DMS53 (cell line): ENCODE measurements at regions not wholly inside any gene's neighbourhood (a gene's known extent, or its start where the extent isn't known, plus 50 kb on each side); places are given as distances from the start of the nearest gene placed in this dataset.
"Not testable (repeated sequence)": the region's sequence is repeated elsewhere in the genome, so short reads cannot be mapped to it uniquely, and the experiment has no call there.

Source experiments
- DNase-seq: peaks from one replicate; lab custom pipeline; 2025; lab: John Stamatoyannopoulos, UW

DNA sequence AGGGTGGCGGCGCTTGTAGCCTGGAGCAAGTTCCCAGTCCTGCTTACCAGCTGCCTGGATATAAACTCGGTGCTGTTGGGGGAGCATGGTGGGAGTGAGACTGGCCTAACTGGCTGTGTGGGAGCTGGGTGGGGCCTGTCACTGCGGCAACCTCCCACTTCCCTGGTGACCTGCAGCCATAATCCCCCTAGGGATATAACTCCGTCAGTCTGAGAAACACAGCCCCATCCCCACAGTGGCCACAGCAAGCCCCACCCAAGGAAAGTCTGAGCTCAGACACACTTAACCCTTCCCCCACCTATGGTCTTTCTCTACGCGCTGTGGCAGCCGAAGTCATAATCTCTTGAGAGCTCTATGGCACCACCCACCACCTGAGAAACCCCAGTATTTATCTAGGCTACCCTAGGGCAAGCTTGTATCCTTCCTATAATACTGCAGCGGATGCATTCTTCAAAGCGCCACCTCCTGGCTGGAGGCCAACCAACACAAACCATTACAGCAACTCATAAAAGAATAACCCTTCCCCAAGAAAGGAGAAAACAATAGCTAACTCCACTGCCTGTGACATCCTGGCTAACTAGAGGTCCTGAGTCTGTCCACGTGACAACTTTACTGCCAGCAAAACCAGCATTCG is 57.4 kb downstream of the ZNF648 start:
- peak; percentile 11 for DNase-seq

DNA sequence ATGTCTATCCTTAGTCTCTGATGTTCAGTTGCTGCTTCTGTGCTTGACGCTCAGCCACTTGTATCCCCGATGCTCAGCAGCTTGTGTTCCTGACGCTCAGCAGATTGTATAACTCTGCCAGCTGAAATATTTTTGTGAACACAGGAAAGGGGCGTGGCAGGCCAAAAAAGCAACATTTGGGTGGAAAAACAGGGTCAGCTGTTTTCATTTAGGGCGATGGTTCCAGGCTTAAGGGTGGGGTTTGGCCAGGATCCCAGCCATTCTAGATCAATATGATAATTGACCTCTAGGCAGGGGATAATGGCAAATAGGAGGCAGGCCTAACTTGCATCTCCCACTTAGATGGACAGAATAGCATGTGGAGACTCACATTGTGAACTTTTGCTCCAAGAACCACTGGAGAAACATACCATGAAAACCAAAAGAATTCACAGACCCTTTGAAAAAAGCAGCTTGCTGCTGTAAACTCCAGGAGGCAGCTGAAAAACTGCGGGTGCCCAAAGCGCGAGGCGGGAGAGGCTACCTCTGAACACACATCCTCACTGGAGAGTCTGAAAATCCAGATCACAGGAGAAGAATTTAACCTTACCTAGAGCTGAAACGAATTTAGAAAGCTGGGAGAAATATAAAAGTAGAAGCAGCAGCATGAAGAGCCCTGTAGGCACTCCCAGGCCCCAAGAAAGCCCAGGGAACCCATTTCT is 58.3 kb downstream of the ZNF648 start:
- no peak for DNase-seq

DNA sequence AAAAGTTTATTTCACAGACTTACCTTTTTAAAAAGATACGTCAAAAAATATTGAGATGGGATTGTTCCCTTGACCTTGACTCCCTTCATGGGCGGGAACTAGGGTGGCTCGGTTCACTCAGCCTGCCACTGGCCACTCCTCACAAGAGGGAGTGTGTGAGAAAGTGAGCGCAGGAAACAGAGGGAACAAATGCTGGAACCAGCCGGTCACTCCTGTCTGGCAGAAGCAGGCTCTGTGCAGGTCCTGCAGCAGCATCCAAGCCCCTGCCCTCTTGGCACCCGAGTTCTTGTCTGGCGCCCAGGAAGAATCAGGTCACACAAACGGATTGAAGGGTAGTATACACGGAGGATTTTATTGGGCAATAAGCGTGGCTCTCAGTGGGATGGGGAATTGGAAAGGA is 58.9 kb downstream of the ZNF648 start:
- no peak for DNase-seq

DNA sequence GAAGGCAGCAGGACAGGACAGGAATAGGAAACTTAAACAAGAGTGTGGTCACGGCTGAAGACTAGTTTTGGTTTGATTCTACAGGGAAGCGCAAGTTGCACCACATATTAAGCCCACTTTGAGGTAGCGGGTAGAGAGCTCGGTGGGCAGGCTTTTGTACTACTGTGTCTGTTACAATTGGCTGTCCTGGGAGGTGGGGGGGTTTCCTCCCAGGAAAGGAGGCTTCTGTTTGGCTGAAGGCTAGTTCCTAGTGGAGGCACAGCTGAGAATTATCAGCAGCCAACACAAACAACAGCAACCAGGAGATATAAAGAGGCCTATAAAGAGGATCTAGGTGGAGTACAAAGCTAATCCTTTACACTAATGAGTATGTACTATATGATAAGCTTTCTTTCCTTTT is 62.7 kb downstream of the ZNF648 start:
- DNase-seq, result no peak

DNA sequence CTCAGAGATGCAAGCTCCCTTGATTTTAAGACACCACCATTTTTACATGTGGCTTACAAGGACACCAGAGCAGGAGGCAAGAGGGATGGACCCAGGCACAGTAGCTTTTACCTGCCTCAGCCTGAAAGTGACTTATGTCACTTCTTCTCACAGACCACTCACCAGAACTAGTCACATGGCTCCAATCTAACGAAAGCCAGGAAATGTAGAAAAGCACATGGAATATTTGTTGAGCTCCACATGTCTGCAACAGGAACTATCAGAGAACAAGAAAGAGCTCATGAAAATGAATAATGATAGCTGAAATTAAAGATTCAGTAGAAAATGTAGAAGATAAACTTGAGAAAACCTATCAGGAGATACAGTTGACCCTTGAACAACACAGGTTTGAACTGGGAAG is 69.4 kb downstream of the ZNF648 start:
- DNase-seq, result no peak

DNA sequence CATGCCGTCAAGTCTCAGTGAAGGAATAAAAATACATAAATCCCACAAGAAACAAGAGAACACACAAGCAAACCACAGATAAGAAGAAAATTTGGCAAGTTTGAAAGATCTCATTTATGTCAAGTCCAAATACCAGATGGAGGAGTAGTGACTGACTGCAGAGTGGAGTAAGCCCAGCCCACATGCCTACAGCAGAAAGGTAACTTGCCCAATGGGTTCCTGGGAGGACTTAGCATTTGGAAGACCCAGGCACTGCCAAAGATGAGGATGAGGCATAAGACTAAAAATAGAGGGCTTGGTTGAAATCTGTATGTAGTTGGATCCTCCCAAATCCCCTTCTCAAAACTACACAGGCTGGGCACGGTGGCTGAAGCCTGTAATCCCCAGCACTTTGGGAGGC is 70.8 kb downstream of the ZNF648 start:
- no peak for DNase-seq

DNA sequence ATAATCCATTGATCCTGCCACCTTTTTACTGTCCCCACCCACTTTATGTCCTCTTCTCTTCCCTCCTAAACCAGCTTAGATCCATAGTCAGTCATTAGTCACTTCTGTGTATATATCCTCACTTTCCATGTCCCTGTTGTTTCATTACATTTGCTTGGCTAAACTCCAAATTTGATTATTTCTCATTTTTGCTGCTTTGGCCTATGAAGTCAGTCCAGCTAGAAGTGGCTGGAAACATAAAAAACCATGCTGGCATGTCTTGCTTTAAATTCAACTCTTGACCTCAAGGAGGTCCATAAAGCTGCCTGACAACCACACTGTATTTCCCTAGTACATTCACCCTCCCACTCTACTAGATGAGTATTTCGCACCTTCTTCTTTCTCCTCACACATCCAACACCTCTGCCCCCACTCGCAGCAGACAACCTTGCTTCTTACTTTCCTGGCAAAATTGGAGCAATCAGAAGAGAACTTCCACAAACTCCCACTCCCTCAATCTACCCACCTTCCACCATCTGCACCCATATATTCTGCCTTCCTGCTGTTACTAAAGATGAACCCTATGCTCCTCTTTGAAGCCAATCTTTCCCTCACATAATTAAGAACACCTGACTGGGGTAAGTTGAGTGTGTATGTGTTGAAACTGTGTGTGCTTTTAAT is 72.1 kb downstream of the ZNF648 start:
- DNase-seq, result no peak

DNA sequence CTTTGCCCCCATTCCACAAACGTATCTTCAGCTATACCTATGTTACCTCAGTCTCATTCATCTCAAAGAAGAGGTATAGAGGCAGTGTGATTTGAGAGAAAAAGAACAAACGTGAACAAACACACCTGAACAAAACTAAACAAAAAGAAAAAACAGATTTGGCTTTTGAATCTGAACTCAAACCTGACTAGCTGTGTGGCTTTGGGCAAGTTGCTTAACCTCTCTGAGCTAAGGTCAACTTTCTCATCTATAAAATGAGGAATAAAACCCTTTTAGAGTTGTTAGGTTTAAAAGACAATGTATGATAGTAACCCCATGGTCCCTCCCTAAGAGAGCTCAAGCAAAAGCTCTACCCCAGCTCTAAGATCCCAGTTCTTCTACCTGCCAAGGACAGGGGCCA is 73.5 kb downstream of the ZNF648 start:
- no peak for DNase-seq

DNA sequence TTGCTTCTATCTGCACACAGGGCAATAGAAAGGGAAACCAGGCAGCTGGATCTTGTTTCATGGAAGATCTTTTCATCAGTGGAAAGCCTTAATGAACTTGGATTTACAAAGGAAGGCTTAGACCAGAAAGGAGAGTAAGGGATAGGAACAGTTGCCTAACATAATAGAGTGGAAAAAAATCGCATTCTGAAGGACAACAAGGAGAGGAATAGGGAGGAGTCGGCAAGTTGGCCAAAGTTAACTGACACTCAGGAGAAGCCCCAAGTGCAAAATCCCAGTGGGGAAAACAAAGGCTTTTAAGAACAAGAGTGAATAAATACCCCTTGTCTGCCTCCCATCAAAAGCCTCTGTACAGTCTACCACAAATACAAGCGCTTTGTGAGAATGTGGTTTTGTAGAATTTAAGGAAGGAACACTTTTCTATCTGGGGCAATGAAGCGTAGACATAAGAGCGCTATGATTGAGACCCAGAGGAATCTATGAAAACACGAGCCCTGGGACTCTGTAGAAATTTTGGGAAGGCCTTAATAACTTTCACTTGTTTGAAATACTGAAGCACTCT is 74.1 kb downstream of the ZNF648 start:
- DNase-seq, result no peak

DNA sequence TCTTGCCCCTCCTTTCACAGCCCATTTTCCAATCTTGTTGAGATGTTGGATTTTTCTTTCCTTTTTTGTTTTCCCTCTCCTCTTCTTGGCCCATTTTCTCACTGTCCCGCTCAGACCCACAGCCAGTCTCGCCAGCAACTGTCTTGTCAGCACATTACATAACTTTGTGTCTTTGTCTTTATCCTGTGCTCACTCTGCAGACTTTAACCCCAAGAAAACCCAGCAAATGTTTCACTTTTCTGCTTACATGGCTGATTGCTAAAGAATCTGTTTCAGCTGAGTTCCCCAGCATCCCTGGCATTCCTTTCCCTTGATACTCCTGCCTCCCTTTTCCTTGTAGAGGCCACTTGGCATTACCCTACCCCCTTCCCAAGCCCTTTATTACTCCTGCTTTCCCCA is 74.6 kb downstream of the ZNF648 start:
- no peak for DNase-seq

DNA sequence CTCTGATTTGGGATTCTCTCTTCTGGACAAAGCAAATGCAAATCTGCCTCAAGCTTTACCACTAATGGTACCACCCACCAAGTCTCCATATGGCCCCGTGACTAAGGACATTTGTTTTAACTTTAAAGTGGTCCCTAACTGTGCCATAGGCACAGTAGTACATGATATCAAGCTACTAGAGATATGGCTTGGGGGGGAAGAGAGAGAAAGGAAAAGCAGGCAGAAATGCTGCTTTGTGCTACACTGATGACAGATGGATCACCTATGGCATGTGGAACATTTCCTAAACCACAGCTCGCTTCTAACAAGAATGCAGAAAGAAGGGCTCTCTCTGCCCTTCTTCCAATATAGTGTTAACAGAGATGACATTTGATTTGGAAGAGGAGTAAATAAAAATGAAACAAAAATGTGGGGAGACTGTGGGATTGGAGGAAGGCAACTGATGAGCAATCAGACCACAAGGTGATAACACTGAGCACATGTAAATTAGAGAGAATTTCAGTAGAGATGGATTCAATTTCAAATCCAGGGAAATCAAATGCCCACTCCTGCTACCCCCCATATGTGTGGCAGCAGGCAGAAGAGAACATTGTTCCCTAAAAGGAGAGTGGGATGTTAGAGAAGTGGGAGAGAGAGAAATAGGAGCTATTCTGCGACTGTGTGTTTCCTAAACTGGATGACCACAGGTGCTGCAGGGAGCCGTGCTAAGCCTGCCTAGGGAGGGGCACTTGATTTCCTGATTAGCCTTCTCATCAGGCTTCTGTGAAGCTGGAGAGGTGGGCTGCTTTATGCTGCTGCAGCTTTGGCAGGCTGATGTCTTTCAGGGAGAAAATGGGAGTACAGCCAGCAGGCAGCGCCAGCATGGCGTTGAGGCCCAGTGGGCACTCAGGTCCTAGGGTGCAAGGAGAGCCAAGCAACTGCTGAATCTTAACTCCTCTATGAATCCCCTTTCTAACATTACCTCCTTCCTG is 75.3 kb downstream of the ZNF648 start:
- DNase-seq, result no peak

DNA sequence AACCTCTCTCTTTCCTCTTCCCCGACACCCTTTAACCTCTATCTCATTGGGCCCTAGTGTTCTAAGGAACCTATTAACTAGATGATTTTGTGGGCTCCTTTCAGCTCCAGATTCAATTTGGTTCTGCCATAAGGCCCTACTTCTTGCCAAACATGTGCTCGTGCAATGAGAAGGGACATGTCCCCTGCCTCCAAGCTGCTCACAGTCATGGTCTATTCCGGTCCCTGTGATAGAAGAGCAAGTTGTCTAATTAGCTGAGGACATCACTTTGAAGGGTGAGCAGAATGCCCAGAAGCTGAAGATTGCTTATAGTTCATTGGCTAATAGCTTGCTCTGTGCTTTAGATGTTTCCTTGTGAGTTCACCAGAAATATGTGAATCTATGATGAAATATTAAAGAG is 76.2 kb downstream of the ZNF648 start:
- DNase-seq, result no peak

DNA sequence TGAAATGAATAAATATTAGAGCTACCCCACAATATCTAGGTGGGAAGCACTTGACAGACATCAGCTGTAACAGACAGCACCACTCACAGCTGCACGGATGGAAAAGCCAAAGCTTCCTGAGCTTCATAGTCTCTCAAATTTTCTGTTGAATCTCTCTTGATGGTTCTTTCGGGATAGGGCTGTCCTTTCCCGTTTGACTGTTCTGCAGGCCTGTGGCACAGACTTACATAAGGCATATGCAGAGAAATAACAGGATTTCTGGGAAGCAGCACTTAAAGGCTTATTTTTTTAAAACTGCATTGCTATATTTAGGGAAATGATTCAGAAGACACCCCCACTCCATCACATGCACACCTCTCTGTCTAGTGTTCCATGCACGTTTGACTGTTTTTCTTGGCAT is 77.5 kb downstream of the ZNF648 start:
- DNase-seq, result no peak

DNA sequence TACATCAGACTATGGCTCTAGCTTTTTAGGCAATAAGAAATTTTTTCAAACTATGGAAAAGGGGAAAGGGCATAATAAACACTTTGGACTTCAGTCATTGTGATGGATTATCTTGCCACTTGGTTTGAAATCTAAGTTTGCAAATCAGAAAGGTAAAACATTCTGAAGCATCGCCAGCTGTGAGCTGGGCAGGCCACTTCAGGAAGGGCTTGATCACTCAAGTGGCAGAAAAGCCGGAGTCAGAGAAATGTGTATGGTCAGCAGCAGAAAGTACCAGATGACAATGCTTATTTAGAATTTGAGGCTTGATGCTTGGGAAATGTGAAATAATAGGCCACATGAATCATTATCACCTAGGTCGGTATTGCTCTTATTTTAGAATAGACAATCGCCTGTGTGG is 79.7 kb downstream of the ZNF648 start:
- DNase-seq, result peak; percentile 21

DNA sequence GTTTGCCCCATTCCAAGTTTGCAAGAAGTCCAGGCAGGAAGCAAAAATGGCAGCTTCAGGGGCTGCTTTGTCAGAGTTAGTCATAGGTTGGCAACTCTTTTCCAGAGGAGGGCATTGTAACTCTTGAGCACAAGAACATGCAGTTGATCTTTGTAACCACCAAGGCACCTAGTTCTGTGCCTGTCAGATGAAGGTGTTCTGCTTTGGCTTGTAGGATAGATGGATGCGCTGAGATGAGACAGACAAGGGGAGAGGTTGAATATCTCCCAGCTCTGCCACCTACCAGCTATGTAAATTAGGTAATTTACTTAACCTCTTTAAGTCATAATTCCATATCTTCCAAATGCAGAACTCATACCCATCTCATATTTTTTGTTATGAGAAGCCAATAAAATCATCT is 89.3 kb downstream of the ZNF648 start:
- DNase-seq, result no peak

DNA sequence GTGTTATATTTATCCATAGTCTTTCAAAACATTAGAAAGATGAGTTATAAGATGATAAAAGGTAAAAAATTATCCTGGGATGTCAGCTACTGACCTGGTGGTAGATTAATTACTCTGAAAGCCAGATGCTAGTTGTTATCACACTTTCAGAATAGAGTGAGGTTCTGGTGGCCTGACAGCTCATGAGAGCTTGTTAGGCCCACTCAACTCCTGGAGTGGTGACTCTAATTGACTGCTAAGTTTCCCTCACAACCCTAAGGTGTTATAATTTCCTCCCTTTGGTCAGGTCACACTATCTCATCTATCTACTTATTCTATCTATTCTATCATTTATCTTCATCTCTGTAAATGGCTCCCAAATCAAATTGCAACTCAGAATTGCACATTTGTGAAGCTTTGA is 90.1 kb downstream of the ZNF648 start:
- no peak for DNase-seq

DNA sequence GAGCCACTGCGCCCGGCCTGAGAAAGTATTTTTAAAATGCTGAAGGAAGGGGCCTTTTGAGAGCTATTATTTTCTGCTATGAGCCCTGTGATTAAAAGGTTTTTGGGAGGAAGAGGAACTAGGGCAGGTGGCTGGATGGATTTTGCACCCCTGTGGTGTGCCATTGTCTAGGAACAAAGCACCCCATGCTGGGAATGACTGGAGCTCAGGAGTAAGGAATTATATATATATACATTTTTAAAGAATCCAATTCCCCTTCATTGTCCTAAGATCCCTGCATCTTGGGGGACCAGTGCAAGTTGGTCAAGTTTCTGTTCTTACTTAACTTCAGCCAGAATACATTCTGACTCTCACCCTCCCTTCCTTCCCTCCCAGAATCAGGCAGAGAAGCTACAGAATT is 91.6 kb downstream of the ZNF648 start:
- no peak for DNase-seq

DNA sequence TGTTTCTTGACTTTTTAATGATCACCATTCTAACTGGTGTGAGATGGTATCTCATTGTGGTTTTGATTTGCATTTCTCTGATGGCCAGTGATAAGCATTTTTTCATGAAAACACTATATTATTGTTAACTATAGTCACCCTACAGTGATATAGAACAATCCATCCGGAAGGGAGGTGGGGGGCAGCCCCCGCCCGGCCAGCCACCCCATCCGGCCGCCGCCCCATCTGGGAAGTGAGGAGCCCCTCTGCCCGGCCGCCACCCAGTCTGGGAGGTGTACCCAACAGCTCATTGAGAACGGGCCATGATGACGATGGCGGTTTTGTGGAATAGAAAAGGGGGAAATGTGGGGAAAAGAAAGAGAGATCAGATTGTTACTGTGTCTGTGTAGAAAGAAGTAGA is 106.8 kb downstream of the ZNF648 start:
- DNase-seq, result not testable (repeated sequence)

DNA sequence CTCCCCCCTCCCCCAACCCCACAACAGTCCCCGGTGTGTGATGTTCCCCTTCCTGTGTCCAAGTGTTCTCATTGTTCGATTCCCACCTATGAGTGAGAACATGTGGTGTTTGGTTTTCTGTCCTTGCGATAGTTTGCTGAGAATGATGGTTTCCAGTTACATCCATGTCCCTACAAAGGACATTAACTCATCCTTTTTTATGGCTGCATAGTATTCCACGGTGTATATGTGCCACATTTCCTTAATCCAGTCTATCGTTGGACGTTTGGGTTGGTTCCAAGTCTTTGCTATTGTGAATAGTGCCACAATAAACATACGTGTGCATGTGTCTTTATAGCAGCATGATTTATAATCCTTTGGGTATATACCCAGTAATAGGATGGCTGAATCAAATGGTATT is 107.3 kb downstream of the ZNF648 start:
- DNase-seq, result not testable (repeated sequence)

DNA sequence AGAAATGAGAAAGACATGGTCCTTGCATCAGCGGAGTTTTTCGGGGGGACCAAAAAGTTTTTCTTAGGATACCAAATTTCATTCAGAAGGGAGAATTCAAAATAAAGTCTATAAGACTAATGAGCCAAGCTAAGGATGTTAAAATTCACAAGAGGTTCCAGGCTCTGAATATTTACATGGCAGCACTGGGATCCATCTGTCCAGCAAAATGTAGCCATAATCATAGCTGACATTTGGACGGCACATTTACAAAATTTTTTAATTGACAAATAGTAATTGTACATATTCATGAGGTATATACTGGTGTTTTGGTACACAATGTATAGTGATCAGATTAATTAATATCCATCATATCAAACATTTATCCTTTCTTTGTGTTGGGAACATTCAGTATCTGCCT is 107.9 kb downstream of the ZNF648 start:
- no peak for DNase-seq

DNA sequence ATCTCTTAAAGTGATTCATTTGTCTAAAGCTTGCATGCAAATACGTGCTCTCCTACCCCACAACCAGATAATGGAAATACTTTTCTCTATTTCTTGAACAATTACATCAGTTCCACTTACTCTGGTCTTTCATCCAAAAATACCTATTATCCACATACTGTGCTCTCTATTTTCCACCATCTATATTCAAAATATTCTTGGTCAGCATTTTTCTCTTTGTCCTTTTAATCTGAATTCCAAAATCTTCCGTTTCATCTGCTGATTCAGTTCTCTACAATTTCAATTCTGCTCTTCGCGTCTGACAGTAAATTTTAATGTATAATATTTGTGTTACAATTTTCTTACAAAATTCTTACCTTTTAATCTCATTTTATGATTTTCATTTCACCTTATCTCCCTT is 110.3 kb downstream of the ZNF648 start:
- DNase-seq, result no peak

DNA sequence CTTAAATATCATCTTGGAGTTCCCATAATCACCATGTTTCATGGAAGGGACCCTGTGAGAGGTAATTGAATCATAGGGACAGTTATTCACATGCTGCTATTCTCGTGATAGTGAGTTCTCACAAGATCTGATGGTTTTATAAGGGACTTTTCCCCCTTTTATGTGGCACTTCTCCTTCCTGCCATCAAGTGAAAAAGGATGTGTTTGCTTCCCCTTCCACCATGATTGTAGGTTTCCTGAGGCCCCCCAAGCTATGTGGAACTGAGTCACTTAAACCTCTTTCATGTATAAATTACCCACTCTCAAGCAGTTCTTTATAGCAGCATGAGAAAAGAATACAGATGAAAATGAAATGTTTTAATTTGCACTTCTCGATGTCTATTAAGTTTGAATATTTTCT is 112.0 kb downstream of the ZNF648 start:
- DNase-seq, result no peak
